ENCODE measurements at regions not wholly inside any gene's neighbourhood (a gene's known extent, or its start where the extent isn't known, plus 50 kb on each side); places are given as distances from the start of the nearest gene placed in this dataset.

DNA sequence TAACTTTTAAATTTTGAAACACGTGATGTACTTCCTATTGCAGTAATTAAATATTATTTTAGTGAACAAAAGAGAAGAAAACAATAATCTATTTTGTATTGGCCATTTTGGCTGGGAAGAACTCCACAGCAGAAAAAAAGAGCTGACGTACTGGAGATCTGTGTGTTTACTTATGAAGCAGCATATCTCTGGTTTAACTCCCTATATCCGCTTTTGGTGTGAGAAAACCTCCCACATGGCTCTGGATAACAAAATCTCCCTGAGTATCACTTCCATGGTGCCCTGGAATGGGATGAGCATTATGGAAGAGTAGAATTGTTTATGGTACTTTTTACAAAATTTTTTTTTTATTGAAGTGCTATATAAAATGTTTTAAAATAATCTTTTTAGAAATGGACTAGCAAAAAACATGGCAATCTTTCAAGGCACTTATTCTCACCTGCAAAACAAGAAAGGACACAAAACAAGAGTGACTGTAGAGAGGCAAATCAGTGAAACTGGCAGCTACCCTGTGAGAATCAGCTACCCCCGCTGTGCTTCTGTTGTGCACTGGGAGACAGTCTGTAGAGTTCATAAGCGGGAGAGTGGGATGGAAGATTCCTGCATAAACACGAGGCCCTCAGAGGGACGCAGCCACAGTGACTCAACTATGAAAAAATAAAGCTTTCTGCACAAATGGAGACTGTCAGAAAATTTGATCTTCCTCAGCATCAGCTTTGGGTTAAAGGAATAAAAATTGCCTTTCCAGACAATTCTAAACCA, 762.2 kb upstream of the HS6ST1 start:
- H2AFZ ChIP-seq (ENCODE audit: low read depth) = no peak overlapping the region
- H3K4me1 ChIP-seq (ENCODE audit: low read depth, poor library complexity, severe bottlenecking) = no peaks in the 10 kb centered on the region
- H3K4me2 ChIP-seq = no peak overlapping the region
- no peaks in the 10 kb centered on the region for H3K27me3 ChIP-seq (ENCODE audit: insufficient read depth, low read depth)
- H3K27ac ChIP-seq = no peak overlapping the region
- H3K9ac ChIP-seq = no peak overlapping the region
- no peaks in the 10 kb centered on the region for H4K20me1 ChIP-seq (ENCODE audit: insufficient read depth)
- TF ChIP-seq CTCF (conservative IDR thresholded peaks at IDR 0.05; ENCODE audit: low read depth, low read length) = no peak
- H3K36me3 ChIP-seq (ENCODE audit: insufficient read depth) = no peaks in the 10 kb centered on the region
- H3K79me2 ChIP-seq (ENCODE audit: insufficient read depth, low read depth) = no peaks in the 10 kb centered on the region
- H3K4me3 ChIP-seq (IDR thresholded peaks at IDR 0.05; ENCODE audit: insufficient read depth, low read depth, low read length) = no peak overlapping the region

- Histone ChIP-seq H3K79me2 (ENCODE audit: insufficient read depth, low read depth) (no peaks in the 10 kb centered on the region), H3K36me3 (ENCODE audit: insufficient read depth) (no peaks in the 10 kb centered on the region), H2AFZ (ENCODE audit: low read depth) (no peak overlapping the region), H3K4me3 (IDR thresholded peaks at IDR 0.05; ENCODE audit: insufficient read depth, low read depth, low read length) (no peak overlapping the region), H4K20me1 (ENCODE audit: insufficient read depth) (no peaks in the 10 kb centered on the region), H3K9ac (no peak overlapping the region), H3K4me1 (ENCODE audit: low read depth, poor library complexity, severe bottlenecking) (no peaks in the 10 kb centered on the region), H3K4me2 (no peak overlapping the region), H3K27me3 (ENCODE audit: insufficient read depth, low read depth) (no peaks in the 10 kb centered on the region), H3K27ac (no peak overlapping the region)
- no peak for TF ChIP-seq CTCF (conservative IDR thresholded peaks at IDR 0.05; ENCODE audit: low read depth, low read length)
Observed at GRCh38 chr2:129085386-129085785, 766.7 kb upstream of the HS6ST1 start.

DNA sequence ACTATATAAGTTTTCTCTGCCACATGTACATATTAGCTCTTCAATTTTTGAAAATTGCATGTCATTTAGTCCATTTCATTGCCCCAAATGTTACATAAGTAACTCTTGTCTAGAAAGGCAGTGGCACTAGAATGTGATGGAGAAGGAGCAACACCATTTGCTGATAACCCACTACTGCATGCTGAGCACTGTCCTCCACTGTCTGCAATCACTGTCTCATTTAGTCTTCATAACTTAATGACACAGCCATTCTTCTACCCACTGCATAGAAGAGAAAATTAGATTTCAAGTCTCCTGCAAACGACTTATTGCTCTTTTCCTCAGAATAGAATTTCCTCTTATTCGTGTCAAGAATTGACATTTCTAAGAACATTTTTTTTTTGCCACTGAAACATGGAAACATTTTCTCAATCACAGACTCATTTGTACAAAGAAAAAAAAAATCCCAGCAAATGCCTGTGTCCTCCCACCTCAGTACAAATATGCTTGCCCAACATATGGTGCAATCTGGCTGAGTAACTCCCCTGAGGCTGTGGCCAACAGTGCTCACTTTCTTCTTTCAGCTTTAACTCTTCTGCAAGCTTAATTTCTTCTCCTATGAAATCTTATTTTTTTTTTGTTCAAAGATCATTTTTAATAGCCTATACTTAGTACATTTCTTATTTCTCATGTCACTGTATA, 768.6 kb upstream of the HS6ST1 start:
- H3K9ac ChIP-seq = no peak overlapping the region
- H3K4me3 ChIP-seq (IDR thresholded peaks at IDR 0.05; ENCODE audit: insufficient read depth, low read depth, low read length) = no peak overlapping the region
- H3K27me3 ChIP-seq (ENCODE audit: insufficient read depth, low read depth) = no peaks in the 10 kb centered on the region
- H3K4me2 ChIP-seq = no peak overlapping the region
- no peaks in the 10 kb centered on the region for H3K4me1 ChIP-seq (ENCODE audit: low read depth, poor library complexity, severe bottlenecking)
- TF ChIP-seq CTCF (conservative IDR thresholded peaks at IDR 0.05; ENCODE audit: low read depth, low read length) = no peak
- H3K36me3 ChIP-seq (ENCODE audit: insufficient read depth) = no peaks in the 10 kb centered on the region
- H3K27ac ChIP-seq = no peak overlapping the region
- H3K79me2 ChIP-seq (ENCODE audit: insufficient read depth, low read depth) = no peaks in the 10 kb centered on the region
- no peak overlapping the region for H2AFZ ChIP-seq (ENCODE audit: low read depth)
- H4K20me1 ChIP-seq (ENCODE audit: insufficient read depth) = no peaks in the 10 kb centered on the region

- Histone ChIP-seq H3K36me3 (ENCODE audit: insufficient read depth) (no peaks in the 10 kb centered on the region), H3K27me3 (ENCODE audit: insufficient read depth, low read depth) (no peaks in the 10 kb centered on the region), H3K4me1 (ENCODE audit: low read depth, poor library complexity, severe bottlenecking) (no peaks in the 10 kb centered on the region), H3K4me2 (no peak overlapping the region), H4K20me1 (ENCODE audit: insufficient read depth) (no peaks in the 10 kb centered on the region), H3K27ac (no peak overlapping the region), H3K79me2 (ENCODE audit: insufficient read depth, low read depth) (no peaks in the 10 kb centered on the region), H3K9ac (no peak overlapping the region), H2AFZ (ENCODE audit: low read depth) (no peak overlapping the region), H3K4me3 (IDR thresholded peaks at IDR 0.05; ENCODE audit: insufficient read depth, low read depth, low read length) (no peak overlapping the region)
- no peak for TF ChIP-seq CTCF (conservative IDR thresholded peaks at IDR 0.05; ENCODE audit: low read depth, low read length)
Observed at GRCh38 chr2:129091620-129092019, 773.0 kb upstream of the HS6ST1 start.

Measured in KMS-11 (cell line).